Activated T-cell treated with anti-CD3 and anti-CD28 coated beads for 24 hours (primary cell): ENCODE measurements at regions not wholly inside any gene's neighbourhood (a gene's known extent, or its start where the extent isn't known, plus 50 kb on each side); places are given as distances from the start of the nearest gene placed in this dataset.
"Not testable (repeated sequence)": the region's sequence is repeated elsewhere in the genome, so short reads cannot be mapped to it uniquely, and the experiment has no call there.

Source experiments
- DNase-seq: peaks from one replicate; pipeline ENCODE4 v3.0.0-alpha.2; 2020; ENCODE audit warnings: low read depth

DNA sequence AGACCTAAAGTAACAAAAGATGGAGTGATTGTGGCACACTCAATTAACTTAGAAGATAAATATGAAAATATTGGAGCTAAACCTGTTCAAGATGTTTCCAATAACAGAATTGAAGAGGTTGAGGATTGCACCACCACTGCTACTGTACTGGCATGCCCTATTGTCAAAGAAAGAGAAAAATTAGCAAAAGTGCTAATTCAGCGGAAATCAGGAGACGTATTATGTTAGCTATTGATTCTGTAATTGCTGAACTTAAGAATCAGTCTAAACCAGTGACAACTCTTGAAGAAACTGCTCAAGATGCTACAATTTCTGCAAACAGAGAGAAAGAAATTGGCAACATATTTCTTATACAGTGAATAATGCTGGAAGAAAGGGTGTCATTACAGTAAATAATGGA lies 754.4 kb downstream of the CDH18 start:
- DNase-seq, result no peak

DNA sequence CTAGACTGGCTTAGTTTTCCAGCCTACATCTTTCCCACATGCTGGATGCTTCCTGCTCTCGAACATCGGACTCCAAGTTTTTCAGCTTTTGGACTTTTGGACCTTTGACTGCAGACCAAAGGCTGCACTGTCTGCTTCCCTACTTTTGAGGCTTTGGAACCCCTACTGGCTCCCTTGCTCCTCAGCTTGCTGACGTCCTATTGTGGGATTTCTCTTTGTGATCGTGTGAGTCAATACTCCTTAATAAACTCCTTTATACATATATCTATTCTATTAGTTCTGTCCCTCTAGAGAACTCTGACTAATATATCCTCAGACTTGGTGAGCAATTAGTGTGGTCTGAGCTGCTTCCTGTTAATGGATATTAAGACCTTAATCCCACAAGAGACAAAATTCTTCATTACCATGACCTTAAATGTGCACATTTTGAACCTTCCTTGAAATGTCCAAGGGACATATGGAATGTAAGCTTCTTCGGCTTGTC lies 752.9 kb downstream of the CDH18 start:
- DNase-seq, result no peak

DNA sequence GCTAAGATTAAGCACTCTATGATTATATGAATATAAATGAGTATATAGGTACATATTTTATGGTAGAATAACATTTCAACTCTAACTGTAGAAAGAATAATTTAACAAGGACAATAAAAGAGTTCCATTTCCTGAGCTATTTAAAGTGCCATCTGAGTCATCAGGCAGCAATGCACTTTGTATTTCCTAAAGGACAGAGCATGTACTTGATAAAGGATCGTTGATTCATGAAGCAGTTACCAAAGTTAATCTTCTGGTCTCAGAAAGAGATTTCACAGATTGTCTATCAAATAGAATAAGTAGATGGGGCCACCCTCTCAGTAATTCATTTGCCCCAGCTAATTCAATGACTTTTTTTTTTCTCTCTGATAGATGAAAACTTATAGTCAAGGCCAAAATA lies 747.8 kb downstream of the CDH18 start:
- DNase-seq, result no peak

DNA sequence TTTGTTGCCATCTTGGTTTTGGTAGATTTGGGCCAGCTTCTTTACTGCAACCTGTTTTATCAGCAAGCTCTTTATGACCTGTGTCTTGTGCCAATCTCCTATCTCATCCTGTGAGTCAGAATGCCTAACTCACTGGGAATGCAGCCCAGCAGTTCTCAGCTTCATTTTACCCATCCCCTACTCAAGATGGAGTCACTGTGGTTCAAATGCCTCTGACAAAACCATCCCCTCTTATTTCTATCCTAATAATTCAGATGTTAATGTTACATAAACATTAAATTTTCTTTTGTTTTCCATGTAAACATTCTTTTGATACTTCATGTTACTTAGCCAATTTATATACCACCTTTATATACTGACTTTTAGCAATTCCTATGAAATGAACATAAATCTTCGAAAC lies 746.3 kb downstream of the CDH18 start:
- no peak for DNase-seq

DNA sequence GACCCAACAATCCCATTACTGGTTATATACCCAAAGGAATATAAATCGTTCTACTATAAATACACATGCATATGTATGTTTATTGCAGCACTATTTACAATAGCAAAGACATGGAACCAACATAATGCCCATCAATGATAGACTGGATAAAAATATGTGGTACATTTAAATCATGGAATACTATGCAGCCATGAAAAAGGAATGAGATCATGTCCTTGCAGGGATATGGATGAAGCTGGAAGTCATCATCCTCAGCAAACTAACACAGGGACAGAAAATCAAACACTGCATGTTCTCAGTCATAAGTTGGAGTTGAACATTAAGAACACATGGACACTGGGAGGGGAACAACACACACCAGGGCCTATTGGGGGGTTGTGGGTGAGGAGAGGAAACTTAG lies 741.8 kb downstream of the CDH18 start:
- not testable (repeated sequence) for DNase-seq

DNA sequence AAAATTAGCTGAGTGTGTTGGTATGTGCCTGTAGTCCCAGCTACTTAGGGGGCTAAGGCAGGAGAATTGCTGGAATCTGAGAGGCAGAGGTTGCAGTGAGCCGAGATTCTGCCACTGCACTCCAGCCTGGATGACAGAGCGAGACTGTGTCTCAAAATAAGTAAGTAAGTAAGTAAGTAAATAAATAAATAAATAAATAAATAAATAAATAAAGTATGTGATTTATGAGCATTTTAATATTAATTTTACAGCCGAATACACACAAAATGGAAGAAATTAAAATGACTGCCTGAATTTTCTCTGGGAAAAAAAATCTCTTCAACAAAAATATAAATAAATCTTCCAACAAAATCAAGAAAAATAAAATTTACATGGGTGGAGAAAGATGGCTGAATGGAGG lies 740.7 kb downstream of the CDH18 start:
- no peak for DNase-seq

DNA sequence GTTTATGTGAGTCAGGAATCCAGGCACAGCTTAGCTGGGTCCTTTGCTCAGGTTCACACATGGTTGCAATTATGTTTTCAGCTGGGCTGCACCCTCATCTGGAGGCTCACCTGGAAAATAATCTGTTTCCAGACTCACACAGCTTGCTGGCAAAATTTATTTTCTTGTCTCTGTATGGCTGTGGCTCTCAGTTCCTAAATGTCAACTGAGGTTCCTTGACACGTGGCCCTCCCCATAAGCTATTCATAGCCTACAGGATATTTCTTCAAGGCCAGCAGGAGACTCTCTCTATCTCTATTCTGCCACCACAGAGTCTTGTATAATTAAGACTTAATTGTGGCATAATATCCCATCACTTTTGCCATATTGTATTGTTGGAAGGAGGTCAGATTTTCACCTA lies 732.0 kb downstream of the CDH18 start:
- no peak for DNase-seq

DNA sequence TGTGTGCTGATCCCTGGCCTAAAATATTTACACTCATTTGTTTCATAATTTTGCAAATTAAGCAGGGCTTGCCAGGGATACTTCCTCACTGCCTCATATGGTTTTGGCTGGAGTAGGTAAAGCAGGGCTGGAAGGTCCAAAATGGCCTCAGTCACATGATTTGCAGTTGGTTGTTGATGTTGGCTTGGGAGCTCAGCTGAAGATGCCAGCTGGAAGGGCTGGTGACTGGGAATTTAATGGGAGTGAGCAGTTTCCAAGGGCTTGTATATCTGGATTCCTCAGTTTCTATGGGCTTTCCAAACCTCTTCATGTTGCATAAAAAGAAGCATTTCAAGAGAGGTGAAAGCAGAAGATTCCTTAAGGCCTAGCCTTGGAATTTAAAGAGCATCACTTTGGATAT lies 729.3 kb downstream of the CDH18 start:
- DNase-seq, result no peak

DNA sequence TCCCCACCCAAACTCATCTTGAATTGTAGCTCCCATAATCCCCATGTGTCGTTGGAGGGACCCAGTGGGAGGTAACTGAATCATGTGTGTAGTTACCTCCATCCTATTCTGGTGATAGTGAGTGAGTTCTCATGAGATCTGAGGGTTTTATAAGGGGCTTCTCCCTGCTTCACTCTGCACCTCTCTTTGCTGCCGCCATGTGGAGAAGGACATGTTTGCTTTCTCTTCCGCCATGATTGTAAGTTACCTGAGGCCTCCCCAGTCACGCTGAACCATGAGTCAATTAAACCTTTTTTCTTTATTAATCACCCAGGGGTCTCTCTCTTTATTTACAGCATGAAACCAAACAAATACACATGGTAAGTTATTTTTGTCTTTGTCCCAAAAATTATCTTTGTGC lies 726.1 kb downstream of the CDH18 start:
- DNase-seq, result no peak

DNA sequence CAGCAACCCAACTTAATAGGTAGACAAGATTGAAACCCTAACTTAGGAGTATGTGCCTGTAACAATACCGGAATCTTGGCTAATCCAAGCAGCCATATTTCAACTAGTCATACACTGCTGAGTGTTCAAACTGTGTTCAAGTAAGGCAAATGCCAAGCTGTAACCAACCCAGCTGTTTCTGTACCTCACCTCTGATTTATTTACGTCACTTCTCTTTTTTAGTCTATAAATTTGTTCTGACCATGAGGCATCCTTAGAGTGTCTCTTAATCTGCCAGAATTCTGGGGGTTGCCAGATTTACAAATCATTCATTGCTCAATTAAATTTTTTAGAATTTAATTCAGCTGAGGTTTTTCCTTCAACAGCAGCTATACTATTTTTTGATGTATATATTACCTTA lies 723.2 kb downstream of the CDH18 start:
- no peak for DNase-seq

DNA sequence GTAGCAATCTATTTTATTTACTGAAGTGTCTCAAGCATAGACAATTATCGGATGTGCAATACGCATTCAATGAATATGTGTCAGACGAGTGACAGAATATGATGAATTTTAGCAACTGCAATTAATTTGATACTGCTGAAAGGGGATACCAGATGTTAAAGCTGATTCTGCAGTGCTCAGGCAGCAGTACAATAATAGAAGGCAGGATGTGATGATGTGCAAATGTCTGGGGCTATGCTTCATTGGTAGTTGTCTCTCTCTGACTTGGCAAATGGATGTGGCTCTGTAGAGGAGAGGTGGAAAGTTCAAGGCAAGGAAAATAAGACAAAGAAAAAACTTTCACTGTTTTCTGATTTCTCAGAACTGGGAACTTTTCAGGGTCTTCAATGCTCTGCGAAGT lies 721.2 kb downstream of the CDH18 start:
- no peak for DNase-seq

DNA sequence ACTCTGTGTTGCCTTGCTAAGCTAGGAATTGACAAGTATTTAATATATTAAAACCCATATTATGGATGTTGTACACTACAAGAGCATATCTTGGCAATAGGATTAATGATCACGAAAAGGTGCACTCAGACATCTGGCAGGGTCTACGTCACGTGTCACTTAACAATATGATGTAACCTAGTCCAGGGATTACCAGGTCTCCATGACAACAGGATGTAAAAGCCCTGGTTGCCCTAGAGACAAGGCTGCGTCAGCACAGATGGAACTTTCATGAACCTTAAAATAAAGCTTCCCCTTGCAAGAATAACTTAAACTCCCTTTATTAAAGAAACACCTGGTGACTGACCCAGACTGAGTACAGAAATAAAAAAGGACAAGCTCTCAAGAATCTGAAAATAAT lies 717.8 kb downstream of the CDH18 start:
- DNase-seq, result no peak

DNA sequence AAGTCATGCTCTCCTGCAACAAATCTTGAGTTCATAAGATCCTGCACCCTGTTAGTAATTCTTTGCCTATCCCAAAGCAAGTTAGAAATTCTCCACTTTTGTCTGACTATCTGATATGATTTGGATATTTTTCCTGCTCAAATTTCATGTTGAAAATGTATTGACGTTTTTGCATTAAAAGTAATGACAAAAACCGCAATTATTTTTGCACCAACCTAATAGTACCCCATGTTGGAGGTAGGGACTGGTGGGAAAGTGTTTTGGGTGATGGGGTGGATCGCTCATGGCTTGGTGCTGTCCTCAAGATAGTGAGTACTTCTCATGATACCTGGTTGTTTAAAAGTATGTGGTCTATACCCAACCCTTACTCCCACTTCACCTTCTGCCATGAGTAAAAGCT lies 713.4 kb downstream of the CDH18 start:
- DNase-seq, result no peak

DNA sequence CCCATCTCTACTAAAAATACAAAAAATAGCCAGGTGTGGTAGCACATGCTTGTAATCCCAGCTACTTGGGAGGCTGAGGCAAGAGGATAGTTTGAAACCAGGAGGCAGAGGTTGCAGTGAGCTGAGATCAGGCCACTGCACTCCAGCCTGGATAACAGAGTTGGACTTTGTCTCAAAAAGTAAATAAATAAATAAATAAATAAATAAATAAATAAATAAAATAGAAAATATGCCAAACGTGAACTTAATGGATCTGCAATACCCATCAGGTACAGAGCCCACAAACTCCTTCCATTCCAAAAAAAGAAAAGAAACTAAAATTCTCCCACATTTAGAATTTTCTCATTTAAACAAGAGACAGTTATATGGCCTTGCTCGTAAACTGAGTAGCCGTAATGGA lies 702.7 kb downstream of the CDH18 start:
- DNase-seq, result no peak

DNA sequence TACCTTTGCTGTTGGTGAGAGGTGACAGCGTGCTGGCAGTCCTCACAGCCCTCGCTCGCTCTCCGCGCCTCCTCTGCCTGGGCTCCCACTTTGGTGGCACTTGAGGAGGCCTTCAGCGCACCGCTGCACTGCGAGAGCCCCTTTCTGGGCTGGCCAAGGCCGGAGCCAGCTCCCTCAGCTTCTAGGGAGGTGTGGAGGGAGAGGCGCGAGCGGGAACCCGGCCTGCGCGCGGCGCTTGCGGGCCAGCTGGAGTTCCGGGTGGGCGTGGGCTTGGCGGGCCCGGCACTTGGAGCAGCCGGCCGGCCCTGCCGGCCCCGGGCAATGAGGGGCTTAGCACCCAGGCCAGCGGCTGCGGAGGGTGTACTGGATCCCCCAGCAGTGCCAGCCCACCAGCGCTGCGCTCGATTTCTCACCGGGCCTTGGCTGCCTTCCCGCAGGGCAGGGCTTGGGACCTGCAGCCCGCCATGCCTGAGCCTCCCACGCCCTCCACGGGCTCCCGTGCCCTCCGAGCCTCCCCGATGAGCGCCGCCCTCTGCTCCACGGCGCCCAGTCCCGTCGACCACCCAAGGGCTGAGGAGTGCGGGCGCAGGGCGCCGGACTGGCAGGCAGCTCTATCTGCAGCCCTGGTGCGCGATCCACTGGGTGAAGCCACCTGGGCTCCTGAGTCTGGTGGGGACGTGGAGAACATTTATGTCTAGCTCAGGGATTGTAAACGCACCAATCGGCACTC lies 700.3 kb downstream of the CDH18 start:
- DNase-seq, result not testable (repeated sequence)

DNA sequence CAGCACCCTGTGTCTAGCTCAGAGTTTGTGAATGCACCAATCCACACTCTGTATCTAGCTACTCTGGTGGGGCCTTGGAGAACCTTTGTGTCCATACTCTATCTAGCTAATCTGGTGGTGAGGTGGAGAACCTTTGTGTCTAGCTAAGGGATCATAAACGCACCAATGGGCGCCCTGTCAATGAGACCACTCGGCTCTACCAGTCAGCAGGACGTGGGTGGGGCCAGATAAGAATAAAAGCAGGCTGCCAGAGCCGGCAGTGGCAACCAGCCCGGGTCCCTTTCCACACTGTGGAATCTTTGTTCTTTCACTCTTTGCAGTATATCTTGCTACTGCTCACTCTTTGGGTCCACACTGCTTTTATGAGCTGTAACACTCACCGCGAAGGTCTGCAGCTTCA lies 699.7 kb downstream of the CDH18 start:
- DNase-seq, result not testable (repeated sequence)

DNA sequence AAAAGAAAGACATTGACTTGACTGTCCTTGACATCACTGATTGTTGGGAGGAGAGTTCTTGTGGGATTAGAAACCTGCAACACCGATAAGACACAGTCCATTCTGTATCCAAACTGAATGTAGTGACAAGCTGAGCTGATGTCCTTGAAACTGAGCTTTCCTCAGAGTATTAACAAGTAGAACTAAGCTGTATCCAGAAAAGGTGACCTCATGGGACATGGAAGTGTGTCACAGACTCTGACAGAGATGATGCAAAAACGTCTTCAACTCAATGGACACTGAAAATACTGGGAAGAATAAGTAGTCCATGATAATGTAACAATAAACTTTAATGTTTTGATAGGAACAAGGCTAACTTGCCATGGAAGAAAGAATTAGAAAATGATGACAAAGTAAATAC lies 690.1 kb downstream of the CDH18 start:
- no peak for DNase-seq

DNA sequence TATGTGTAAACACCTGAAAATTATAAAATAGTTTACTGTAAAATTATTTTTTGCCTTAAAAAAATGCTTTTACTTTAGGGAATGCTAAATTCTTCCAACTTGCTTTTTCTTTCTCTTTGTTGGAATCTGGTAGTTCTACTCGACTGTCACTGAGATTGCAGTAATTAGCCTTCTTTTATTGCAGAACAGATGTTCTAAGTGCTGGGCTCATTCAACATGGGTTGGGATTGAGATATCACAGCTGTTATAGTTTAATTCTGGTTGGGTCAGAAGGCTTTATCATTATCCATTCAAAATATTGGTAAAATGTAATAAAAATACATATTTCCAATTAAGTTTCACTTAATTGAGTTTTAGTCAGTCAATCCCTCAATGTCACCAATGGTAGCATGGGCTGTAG lies 686.7 kb downstream of the CDH18 start:
- DNase-seq, result no peak

DNA sequence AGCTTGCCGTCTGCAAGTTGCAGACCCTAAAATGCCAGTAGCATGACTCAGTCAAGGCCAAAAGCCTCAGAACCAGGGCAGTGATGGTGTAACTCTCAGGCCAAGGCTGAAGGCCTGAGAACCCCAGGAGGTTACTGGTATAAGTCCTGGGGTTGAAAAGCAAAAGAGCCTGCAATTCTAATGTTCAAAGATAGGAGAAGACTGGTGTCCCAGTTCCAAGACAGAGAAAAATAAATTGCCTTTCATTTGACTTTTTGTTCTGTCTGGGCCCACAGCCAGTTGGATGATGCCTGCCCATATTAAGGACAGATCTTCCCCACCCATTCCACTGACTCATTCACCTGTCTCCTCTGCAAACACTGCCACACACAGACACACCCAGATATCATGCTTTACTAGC lies 673.2 kb downstream of the CDH18 start:
- no peak for DNase-seq

DNA sequence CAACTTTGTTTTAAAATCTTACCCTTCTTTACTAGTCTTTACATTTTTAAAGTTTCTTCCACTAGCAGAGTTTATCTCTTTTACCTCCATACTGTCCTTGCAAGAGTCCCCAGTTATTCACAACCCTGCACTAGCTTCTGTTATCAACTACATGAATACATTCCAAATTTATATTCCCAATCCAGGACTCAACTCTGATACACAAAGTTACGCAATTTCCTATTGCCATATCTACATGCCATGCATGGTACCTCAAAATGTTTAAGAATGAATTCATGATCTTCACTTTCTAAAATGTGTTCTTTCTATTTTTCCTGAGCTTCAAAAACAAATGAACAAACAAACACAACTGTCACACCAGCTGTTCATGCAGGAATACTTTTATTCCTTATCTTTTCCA lies 668.7 kb downstream of the CDH18 start:
- DNase-seq, result no peak

DNA sequence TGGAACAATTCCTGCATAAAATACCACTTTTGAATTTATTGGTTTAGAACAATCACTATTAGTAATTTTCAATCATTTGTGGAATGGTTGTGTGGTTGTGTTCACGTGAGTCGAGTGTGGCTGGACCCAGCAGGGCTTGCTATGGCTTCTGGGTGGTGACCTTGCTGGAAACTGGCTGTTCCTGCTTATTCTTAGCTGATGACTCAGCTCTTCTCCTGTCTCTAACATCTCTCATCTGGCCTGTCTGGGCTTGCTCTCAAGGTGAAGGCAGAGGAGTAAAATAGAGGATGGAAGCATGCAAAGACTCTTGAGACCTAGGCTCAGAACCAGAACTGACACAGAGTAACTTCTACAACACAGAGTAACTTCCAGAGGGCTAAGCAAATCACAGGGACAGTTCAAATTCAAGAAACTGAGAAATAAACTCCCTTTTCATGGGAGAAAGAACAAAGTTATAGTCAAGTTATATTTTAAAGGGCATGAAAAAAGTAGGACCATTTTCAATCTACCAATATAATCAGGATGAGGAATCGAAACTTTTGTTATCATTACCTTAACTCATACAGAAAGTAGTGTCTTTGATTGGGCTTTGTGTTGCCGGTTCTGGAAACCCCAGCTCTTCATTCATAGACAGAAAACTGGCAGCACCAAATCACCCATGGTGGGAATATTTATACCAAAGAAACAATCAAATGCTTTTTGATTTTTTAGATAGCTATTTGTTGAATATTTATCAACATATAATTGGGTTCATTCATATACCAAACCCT lies 665.1 kb downstream of the CDH18 start:
- DNase-seq, result no peak

DNA sequence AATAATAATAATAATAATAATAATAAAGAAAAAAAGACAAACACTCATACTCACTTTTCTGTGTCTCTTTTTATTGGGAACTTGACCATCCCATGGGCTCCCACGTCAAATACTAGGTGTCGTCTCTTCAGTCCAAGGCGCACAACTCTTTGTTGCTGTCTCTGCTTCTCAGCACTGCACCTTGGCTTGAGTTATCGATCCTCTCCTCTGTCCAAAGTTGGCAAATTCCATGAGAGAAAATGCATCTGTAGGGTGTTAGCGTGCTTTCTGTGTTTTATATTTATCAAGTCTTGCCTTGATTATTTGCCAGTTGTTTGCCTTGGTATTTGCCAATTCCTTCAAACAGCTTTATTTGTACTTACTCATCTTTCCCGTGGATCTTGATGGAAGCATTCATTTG lies 653.7 kb downstream of the CDH18 start:
- no peak for DNase-seq

DNA sequence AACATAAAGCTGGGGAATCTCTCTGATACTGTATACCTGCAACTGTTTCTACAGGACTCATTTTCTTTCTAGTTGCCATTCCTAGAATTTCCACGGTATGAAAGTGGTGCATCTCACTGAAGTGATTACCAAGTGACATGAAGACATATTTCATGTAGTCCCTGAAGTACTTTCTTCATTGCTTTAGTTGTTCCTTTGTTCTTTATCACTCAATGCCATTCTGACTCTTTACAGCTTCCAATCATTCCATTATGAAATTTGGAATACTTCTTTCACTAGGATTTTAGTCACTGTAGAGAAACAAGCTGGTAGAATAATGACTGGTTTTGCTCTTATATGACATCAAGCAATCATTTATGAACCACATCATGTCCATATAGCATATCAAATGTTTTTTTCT lies 645.1 kb downstream of the CDH18 start:
- DNase-seq, result no peak

DNA sequence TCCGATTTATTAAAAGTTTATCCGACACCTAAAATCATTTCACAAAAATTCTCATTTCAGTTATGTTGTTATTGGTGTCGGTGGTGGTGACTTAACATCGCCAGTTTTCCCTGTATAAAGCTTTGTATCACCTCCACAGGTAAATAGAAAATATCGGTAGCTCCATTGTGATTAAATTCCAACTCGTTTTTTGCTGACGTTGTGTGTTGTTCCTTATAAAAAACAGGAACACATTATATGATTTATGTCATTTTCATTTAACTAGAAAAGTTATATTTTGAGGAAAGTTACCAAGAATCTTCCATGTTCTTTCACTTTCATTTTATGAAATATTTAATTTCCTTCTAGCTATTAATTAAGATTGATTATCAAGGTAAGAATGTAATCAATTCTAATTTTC lies 635.9 kb downstream of the CDH18 start:
- no peak for DNase-seq
